Mesothelial cell of epicardium (in vitro differentiated cells): ENCODE measurements at regions not wholly inside any gene's neighbourhood (a gene's known extent, or its start where the extent isn't known, plus 50 kb on each side); places are given as distances from the start of the nearest gene placed in this dataset.
A peak's percentile ranks its signal among the peaks of the same experiment; 100 is the strongest.
"Not testable (repeated sequence)": the region's sequence is repeated elsewhere in the genome, so short reads cannot be mapped to it uniquely, and the experiment has no call there.

Experiments
- DNase-seq, 2 experiments: peaks; one replicate each; pipeline ENCODE4 v3.0.0; 2021; ENCODE audit warnings: low spot score in 2 of 2; ENCODE audit not compliant: unreplicated experiment in 2 of 2
- H3K27ac Mint-ChIP-seq: 2 replicates; pipeline ENCODE4 v1.8.0; 2021; ENCODE audit warnings: mixed read lengths
- H3K27me3 Mint-ChIP-seq: 2 replicates; pipeline ENCODE4 v1.8.0; 2021; ENCODE audit warnings: low read depth, mixed read lengths
- H3K36me3 Mint-ChIP-seq: 2 replicates; pipeline ENCODE4 v1.8.0; 2021; ENCODE audit warnings: mixed read lengths
- H3K4me1 Mint-ChIP-seq: 2 replicates; pipeline ENCODE4 v1.8.0; 2021; ENCODE audit warnings: mixed read lengths
- H3K4me3 Mint-ChIP-seq: 2 replicates; pipeline ENCODE4 v1.8.0; 2021; ENCODE audit warnings: mild to moderate bottlenecking, moderate library complexity, mixed read lengths
- H3K9me3 Mint-ChIP-seq: 2 replicates; pipeline ENCODE4 v1.8.0; 2021; ENCODE audit warnings: mixed read lengths
- CTCF ChIP-seq: fragments of 200-600 bp; sonication (generic); IDR thresholded peaks from one replicate; pipeline ENCODE4 v1.5.0; 2021; ENCODE audit warnings: antibody characterized with exemption; ENCODE audit not compliant: unreplicated experiment

- no peak overlapping the region for H3K4me3 Mint-ChIP-seq
- no peaks in the 10 kb centered on the region for H3K9me3 Mint-ChIP-seq
- H3K27ac Mint-ChIP-seq = peak overlapping the region; percentile 25
- TF ChIP-seq CTCF = no peak
- no peaks in the 10 kb centered on the region for H3K36me3 Mint-ChIP-seq
- no peaks in the 10 kb centered on the region for H3K27me3 Mint-ChIP-seq
- peaks cover 24% of the 10 kb centered on the region for H3K4me1 Mint-ChIP-seq
- DNase-seq = no peak
Measured at GRCh38 chr20:53664121-53664520, 70.5 kb upstream of the ZNF217 start.

- DNase-seq, H3K27ac Mint-ChIP-seq, H3K36me3 Mint-ChIP-seq, H3K27me3 Mint-ChIP-seq, H3K9me3 Mint-ChIP-seq, H3K4me3 Mint-ChIP-seq: not testable (repeated sequence)
- peaks cover 24% of the 10 kb centered on the region for H3K4me1 Mint-ChIP-seq
Measured at GRCh38 chr20:53663521-53663920, 69.9 kb upstream of the ZNF217 start.

- Mint-ChIP-seq H3K4me3 (no peak overlapping the region), H3K4me1 (peaks cover 29% of the 10 kb centered on the region), H3K9me3 (no peaks in the 10 kb centered on the region), H3K27ac (peak overlapping the region; percentile 6), H3K36me3 (no peaks in the 10 kb centered on the region), H3K27me3 (no peaks in the 10 kb centered on the region)
- DNase-seq = no peak
- no peak for TF ChIP-seq CTCF
Measured at GRCh38 chr20:53662595-53662994, 69.0 kb upstream of the ZNF217 start.

- H3K9me3 Mint-ChIP-seq = no peaks in the 10 kb centered on the region
- peaks cover 46% of the 10 kb centered on the region for H3K4me1 Mint-ChIP-seq
- no peak for DNase-seq
- no peak for TF ChIP-seq CTCF
- H3K36me3 Mint-ChIP-seq = no peaks in the 10 kb centered on the region
- peak overlapping the region; percentile 74 for H3K27ac Mint-ChIP-seq
- no peaks in the 10 kb centered on the region for H3K27me3 Mint-ChIP-seq
- H3K4me3 Mint-ChIP-seq = no peak overlapping the region
Measured at GRCh38 chr20:53660947-53661381, 67.3 kb upstream of the ZNF217 start.

GRCh38 chr20:53660078-53660909 is 66.7 kb upstream of the ZNF217 start:
- Mint-ChIP-seq H3K36me3 (no peaks in the 10 kb centered on the region), H3K9me3 (no peaks in the 10 kb centered on the region), H3K27ac (peak overlapping the region; percentile 74), H3K27me3 (no peaks in the 10 kb centered on the region), H3K4me3 (no peak overlapping the region), H3K4me1 (peaks cover 50% of the 10 kb centered on the region)
- no peak for DNase-seq
- TF ChIP-seq CTCF = no peak

- TF ChIP-seq CTCF = no peak
- peaks cover 50% of the 10 kb centered on the region for H3K4me1 Mint-ChIP-seq
- H3K27ac Mint-ChIP-seq = no peak overlapping the region
- H3K36me3 Mint-ChIP-seq = no peaks in the 10 kb centered on the region
- no peak overlapping the region for H3K4me3 Mint-ChIP-seq
- H3K9me3 Mint-ChIP-seq = no peaks in the 10 kb centered on the region
- no peaks in the 10 kb centered on the region for H3K27me3 Mint-ChIP-seq
- DNase-seq = no peak
Measured at GRCh38 chr20:53658973-53659372, 65.3 kb upstream of the ZNF217 start.
